ENCODE measurements at regions not wholly inside any gene's neighbourhood (a gene's known extent, or its start where the extent isn't known, plus 50 kb on each side); places are given as distances from the start of the nearest gene placed in this dataset.

DNA sequence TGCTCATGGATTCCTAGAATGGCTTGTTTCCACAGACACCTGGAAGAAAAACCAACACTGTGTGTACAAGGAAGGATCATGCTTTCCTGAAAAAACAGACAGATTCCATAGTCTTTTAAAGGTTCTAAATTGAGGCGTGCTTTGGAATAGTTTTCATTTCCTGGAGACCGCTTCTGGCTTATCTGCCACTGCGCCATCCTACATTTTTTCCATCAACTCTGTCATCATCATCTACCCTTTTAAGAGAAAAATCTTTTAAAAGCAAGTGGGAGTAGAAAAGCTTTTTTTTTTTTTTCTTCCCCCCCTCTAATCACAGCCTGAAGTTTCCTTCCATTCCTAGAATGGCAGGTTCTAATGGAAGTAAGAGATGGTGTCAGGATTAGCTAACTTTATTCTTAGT, 379.4 kb upstream of the C2CD4B start:
- Histone ChIP-seq H3K9me3 (ENCODE audit: low read length) (no peaks in the 10 kb centered on the region), H3K4me3 (ENCODE audit: low read length) (no peak overlapping the region), H3F3A (ENCODE audit: insufficient read depth, low read length, poor library complexity, severe bottlenecking) (no peaks in the 10 kb centered on the region), H3K79me2 (replicated peaks; ENCODE audit: insufficient read depth, low read length) (no peaks in the 10 kb centered on the region), H3K27ac (ENCODE audit: low read length) (no peak overlapping the region), H3K36me3 (ENCODE audit: insufficient read depth, low read length) (no peaks in the 10 kb centered on the region), H2AFZ (ENCODE audit: low read depth, low read length) (no peak overlapping the region), H3K4me2 (ENCODE audit: low read length) (no peak overlapping the region), H3K9ac (ENCODE audit: low read length) (no peak overlapping the region), H3K27me3 (ENCODE audit: insufficient read depth, low read depth, low read length) (no peaks in the 10 kb centered on the region), H3K9me2 (ENCODE audit: insufficient read depth, low read length) (no peaks in the 10 kb centered on the region), H4K20me1 (ENCODE audit: insufficient read depth) (no peaks in the 10 kb centered on the region)
- TF ChIP-seq RAD21 (conservative IDR thresholded peaks at IDR 0.05): no peak

DNA sequence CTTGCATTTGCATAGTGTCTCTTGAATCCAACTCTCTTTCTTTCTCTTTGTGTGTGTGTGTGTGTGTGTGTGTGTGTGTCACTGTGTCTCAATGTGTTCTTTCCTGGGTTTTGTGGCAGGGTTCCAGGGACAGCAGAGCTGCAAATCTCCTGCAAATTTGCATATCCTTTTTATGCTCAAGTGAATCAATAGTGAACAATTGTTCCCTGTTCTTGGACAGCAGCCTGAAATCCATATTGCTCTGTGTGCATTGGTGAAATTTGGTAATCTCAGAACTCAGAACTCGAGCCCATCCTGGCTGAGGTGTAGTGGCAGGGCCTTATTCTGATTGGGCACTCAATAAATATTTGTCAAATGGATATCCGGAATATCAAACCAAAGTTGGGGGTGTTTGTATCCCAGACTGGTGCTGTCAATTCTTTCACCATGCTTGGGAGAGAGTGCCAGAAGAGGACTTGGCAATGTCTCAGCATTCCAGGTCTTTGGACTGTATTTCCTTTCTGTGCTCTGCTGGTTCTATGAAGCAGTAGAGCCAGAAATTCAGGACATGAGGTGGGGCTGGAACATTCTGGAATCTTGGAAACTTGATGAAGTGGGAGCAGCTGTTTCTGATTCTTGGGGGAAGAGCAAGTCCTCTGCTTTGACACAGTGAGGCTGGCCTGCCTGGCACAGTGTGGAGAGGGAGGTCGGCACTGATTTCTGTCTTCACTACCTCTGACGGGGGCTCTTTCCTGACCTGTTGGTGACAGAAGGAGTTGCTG, 380.6 kb upstream of the C2CD4B start:
- H2AFZ ChIP-seq (ENCODE audit: low read depth, low read length): no peak overlapping the region
- no peak overlapping the region for H3K27ac ChIP-seq (ENCODE audit: low read length)
- no peaks in the 10 kb centered on the region for H3K36me3 ChIP-seq (ENCODE audit: insufficient read depth, low read length)
- H3K9me2 ChIP-seq (ENCODE audit: insufficient read depth, low read length): no peaks in the 10 kb centered on the region
- no peak overlapping the region for H3K9ac ChIP-seq (ENCODE audit: low read length)
- H3K4me3 ChIP-seq (ENCODE audit: low read length): no peak overlapping the region
- H3K9me3 ChIP-seq (ENCODE audit: low read length): no peaks in the 10 kb centered on the region
- no peak overlapping the region for H3K4me2 ChIP-seq (ENCODE audit: low read length)
- no peaks in the 10 kb centered on the region for H3K79me2 ChIP-seq (replicated peaks; ENCODE audit: insufficient read depth, low read length)
- no peaks in the 10 kb centered on the region for H4K20me1 ChIP-seq (ENCODE audit: insufficient read depth)
- no peak for TF ChIP-seq EP300 (conservative IDR thresholded peaks at IDR 0.05; ENCODE audit: poor library complexity, severe bottlenecking)
- TF ChIP-seq MXI1 (conservative IDR thresholded peaks at IDR 0.05; ENCODE audit: poor library complexity, severe bottlenecking): no peak
- TF ChIP-seq REST (IDR thresholded peaks at IDR 0.05; ENCODE audit: borderline replicate concordance): no peak
- TF ChIP-seq, protein P1, sequence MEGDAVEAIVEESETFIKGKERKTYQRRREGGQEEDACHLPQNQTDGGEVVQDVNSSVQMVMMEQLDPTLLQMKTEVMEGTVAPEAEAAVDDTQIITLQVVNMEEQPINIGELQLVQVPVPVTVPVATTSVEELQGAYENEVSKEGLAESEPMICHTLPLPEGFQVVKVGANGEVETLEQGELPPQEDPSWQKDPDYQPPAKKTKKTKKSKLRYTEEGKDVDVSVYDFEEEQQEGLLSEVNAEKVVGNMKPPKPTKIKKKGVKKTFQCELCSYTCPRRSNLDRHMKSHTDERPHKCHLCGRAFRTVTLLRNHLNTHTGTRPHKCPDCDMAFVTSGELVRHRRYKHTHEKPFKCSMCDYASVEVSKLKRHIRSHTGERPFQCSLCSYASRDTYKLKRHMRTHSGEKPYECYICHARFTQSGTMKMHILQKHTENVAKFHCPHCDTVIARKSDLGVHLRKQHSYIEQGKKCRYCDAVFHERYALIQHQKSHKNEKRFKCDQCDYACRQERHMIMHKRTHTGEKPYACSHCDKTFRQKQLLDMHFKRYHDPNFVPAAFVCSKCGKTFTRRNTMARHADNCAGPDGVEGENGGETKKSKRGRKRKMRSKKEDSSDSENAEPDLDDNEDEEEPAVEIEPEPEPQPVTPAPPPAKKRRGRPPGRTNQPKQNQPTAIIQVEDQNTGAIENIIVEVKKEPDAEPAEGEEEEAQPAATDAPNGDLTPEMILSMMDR (IDR thresholded peaks at IDR 0.05; ENCODE audit: poor library complexity, severe bottlenecking): no peak
- no peak for TF ChIP-seq SMC3 (conservative IDR thresholded peaks at IDR 0.05; ENCODE audit: poor library complexity)
- no peak for TF ChIP-seq RAD21 (conservative IDR thresholded peaks at IDR 0.05)
- TF ChIP-seq TAF1 (IDR thresholded peaks at IDR 0.05; ENCODE audit: low read depth): no peak
- no peak for TF ChIP-seq POLR2AphosphoS5 (IDR thresholded peaks at IDR 0.05)
- no peak for TF ChIP-seq EZH2 (IDR thresholded peaks at IDR 0.05; ENCODE audit: borderline replicate concordance, insufficient read depth, low read length, poor library complexity, severe bottlenecking)
- no peaks in the 10 kb centered on the region for H3F3A ChIP-seq (ENCODE audit: insufficient read depth, low read length, poor library complexity, severe bottlenecking)
- H3K27me3 ChIP-seq (ENCODE audit: insufficient read depth, low read depth, low read length): no peaks in the 10 kb centered on the region
